ENCODE measurements at regions not wholly inside any gene's neighbourhood (a gene's known extent, or its start where the extent isn't known, plus 50 kb on each side); places are given as distances from the start of the nearest gene placed in this dataset.
"Not testable (repeated sequence)": the region's sequence is repeated elsewhere in the genome, so short reads cannot be mapped to it uniquely, and the experiment has no call there.

GRCh38 chr9:111744363-111744762 lies 50.4 kb downstream of the SHOC1 start:
- Mint-ChIP-seq H3K36me3 (no peaks in the 10 kb centered on the region), H3K4me3 (no peak overlapping the region), H3K9me3 (no peaks in the 10 kb centered on the region), H3K27ac (no peak overlapping the region), H3K4me1 (peaks cover 6% of the 10 kb centered on the region)
- DNase-seq (ENCODE audit: low spot score in 2 of 2): no peak
- ATAC-seq: no peak

GRCh38 chr9:111743275-111743674 lies 51.5 kb downstream of the SHOC1 start:
- peak; percentile 100 for ATAC-seq
- peaks cover 6% of the 10 kb centered on the region for H3K4me1 Mint-ChIP-seq
- no peak overlapping the region for H3K4me3 Mint-ChIP-seq
- no peak overlapping the region for H3K27ac Mint-ChIP-seq
- DNase-seq (ENCODE audit: low spot score in 2 of 2): no peak
- H3K36me3 Mint-ChIP-seq: no peaks in the 10 kb centered on the region
- no peaks in the 10 kb centered on the region for H3K9me3 Mint-ChIP-seq

- no peak overlapping the region for H3K27ac Mint-ChIP-seq
- no peak overlapping the region for H3K4me3 Mint-ChIP-seq
- H3K9me3 Mint-ChIP-seq: no peaks in the 10 kb centered on the region
- no peaks in the 10 kb centered on the region for H3K36me3 Mint-ChIP-seq
- DNase-seq (ENCODE audit: low spot score in 2 of 2): no peak
- H3K4me1 Mint-ChIP-seq: peaks cover 6% of the 10 kb centered on the region
- ATAC-seq: no peak
These were observed 54.0 kb downstream of the SHOC1 start for GRCh38 chr9:111740739-111741138.

GRCh38 chr9:111736714-111737113 lies 58.0 kb downstream of the SHOC1 start:
- Mint-ChIP-seq H3K9me3 (peaks cover 2% of the 10 kb centered on the region), H3K4me3 (no peak overlapping the region), H3K27ac (no peak overlapping the region), H3K36me3 (no peaks in the 10 kb centered on the region), H3K4me1 (no peaks in the 10 kb centered on the region)
- ATAC-seq (no peak), DNase-seq (ENCODE audit: low spot score in 2 of 2) (no peak)

GRCh38 chr9:111735344-111735743 lies 59.4 kb downstream of the SHOC1 start:
- not testable (repeated sequence) for H3K4me3 Mint-ChIP-seq; H3K9me3 Mint-ChIP-seq; DNase-seq (ENCODE audit: low spot score in 2 of 2); ATAC-seq; H3K4me1 Mint-ChIP-seq; H3K36me3 Mint-ChIP-seq; H3K27ac Mint-ChIP-seq

- peaks cover 2% of the 10 kb centered on the region for H3K9me3 Mint-ChIP-seq
- H3K36me3 Mint-ChIP-seq: no peaks in the 10 kb centered on the region
- no peaks in the 10 kb centered on the region for H3K4me1 Mint-ChIP-seq
- H3K4me3 Mint-ChIP-seq: no peak overlapping the region
- no peak overlapping the region for H3K27ac Mint-ChIP-seq
- ATAC-seq (no peak), DNase-seq (ENCODE audit: low spot score in 2 of 2) (no peak)
These were observed 62.8 kb downstream of the SHOC1 start for GRCh38 chr9:111731928-111732327.

GRCh38 chr9:111730937-111731567 lies 63.7 kb downstream of the SHOC1 start:
- DNase-seq (ENCODE audit: low spot score in 2 of 2): no peak
- no peak for ATAC-seq
- Mint-ChIP-seq H3K9me3 (peaks cover 2% of the 10 kb centered on the region), H3K27ac (no peak overlapping the region), H3K4me3 (no peak overlapping the region), H3K36me3 (no peaks in the 10 kb centered on the region), H3K4me1 (no peaks in the 10 kb centered on the region)

- Mint-ChIP-seq H3K27ac (no peak overlapping the region), H3K4me3 (no peak overlapping the region), H3K36me3 (no peaks in the 10 kb centered on the region), H3K4me1 (no peaks in the 10 kb centered on the region), H3K9me3 (no peaks in the 10 kb centered on the region)
- DNase-seq (ENCODE audit: low spot score in 2 of 2) (no peak), ATAC-seq (no peak)
These were observed 65.9 kb downstream of the SHOC1 start for GRCh38 chr9:111728617-111729366.

GRCh38 chr9:111728143-111728542 lies 66.6 kb downstream of the SHOC1 start:
- H3K4me1 Mint-ChIP-seq: no peaks in the 10 kb centered on the region
- H3K9me3 Mint-ChIP-seq: no peaks in the 10 kb centered on the region
- DNase-seq (ENCODE audit: low spot score in 2 of 2) (no peak), ATAC-seq (no peak)
- no peak overlapping the region for H3K27ac Mint-ChIP-seq
- H3K4me3 Mint-ChIP-seq: no peak overlapping the region
- H3K36me3 Mint-ChIP-seq: no peaks in the 10 kb centered on the region

- no peak for ATAC-seq
- no peak overlapping the region for H3K4me3 Mint-ChIP-seq
These were observed 65.5 kb downstream of the GNG10 start for GRCh38 chr9:111726949-111727348.

GRCh38 chr9:111720174-111720573 lies 58.8 kb downstream of the GNG10 start:
- Mint-ChIP-seq H3K4me1 (no peaks in the 10 kb centered on the region), H3K9me3 (no peaks in the 10 kb centered on the region), H3K27ac (peak overlapping the region; percentile 29), H3K4me3 (no peak overlapping the region), H3K36me3 (no peaks in the 10 kb centered on the region)
- ATAC-seq (no peak), DNase-seq (ENCODE audit: low spot score in 2 of 2) (no peak)

More at GRCh38 chr9:111726949-111727348, 65.5 kb downstream of the GNG10 start:
- H3K9me3 Mint-ChIP-seq: no peaks in the 10 kb centered on the region
- H3K4me1 Mint-ChIP-seq: no peaks in the 10 kb centered on the region
- no peak overlapping the region for H3K27ac Mint-ChIP-seq
- DNase-seq (ENCODE audit: low spot score in 2 of 2): no peak
- H3K36me3 Mint-ChIP-seq: no peaks in the 10 kb centered on the region
